ENCODE measurements at regions not wholly inside any gene's neighbourhood (a gene's known extent, or its start where the extent isn't known, plus 50 kb on each side); places are given as distances from the start of the nearest gene placed in this dataset.

GRCh38 chr16:73304008-73304774, 256.3 kb upstream of the ZFHX3 start:
- H3K27ac ChIP-seq, result no peak overlapping the region

GRCh38 chr16:73302942-73303341, 255.0 kb upstream of the ZFHX3 start:
- no peak for TF ChIP-seq ZFX (IDR thresholded peaks at IDR 0.05)
- TF ChIP-seq CTCF (conservative IDR thresholded peaks at IDR 0.05), result no peak
- no peak overlapping the region for H3K27ac ChIP-seq

More at GRCh38 chr16:73304008-73304774, 256.3 kb upstream of the ZFHX3 start:
- TF ChIP-seq CTCF (conservative IDR thresholded peaks at IDR 0.05), result no peak
- no peak for TF ChIP-seq ZFX (IDR thresholded peaks at IDR 0.05)

- TF ChIP-seq ZFX (IDR thresholded peaks at IDR 0.05), result no peak
- no peak for TF ChIP-seq CTCF (conservative IDR thresholded peaks at IDR 0.05)
- no peak overlapping the region for H3K27ac ChIP-seq
These were observed 254.1 kb upstream of the ZFHX3 start for GRCh38 chr16:73301984-73302383.

- TF ChIP-seq CTCF (conservative IDR thresholded peaks at IDR 0.05) (no peak), ZFX (IDR thresholded peaks at IDR 0.05) (no peak)
- H3K27ac ChIP-seq, result no peak overlapping the region
These were observed 251.4 kb upstream of the ZFHX3 start for GRCh38 chr16:73299346-73299745.

GRCh38 chr16:73298562-73298961, 250.6 kb upstream of the ZFHX3 start:
- no peak overlapping the region for H3K27ac ChIP-seq
- TF ChIP-seq ZFX (IDR thresholded peaks at IDR 0.05) (no peak), CTCF (conservative IDR thresholded peaks at IDR 0.05) (no peak)

GRCh38 chr16:73290258-73290657, 242.3 kb upstream of the ZFHX3 start:
- no peak overlapping the region for H3K27ac ChIP-seq

More at GRCh38 chr16:73290258-73290657, 242.3 kb upstream of the ZFHX3 start:
- no peak for TF ChIP-seq ZFX (IDR thresholded peaks at IDR 0.05)
- no peak for TF ChIP-seq CTCF (conservative IDR thresholded peaks at IDR 0.05)

Data from C4-2B (cell line).